ENCODE measurements at regions not wholly inside any gene's neighbourhood (a gene's known extent, or its start where the extent isn't known, plus 50 kb on each side); places are given as distances from the start of the nearest gene placed in this dataset.

DNA sequence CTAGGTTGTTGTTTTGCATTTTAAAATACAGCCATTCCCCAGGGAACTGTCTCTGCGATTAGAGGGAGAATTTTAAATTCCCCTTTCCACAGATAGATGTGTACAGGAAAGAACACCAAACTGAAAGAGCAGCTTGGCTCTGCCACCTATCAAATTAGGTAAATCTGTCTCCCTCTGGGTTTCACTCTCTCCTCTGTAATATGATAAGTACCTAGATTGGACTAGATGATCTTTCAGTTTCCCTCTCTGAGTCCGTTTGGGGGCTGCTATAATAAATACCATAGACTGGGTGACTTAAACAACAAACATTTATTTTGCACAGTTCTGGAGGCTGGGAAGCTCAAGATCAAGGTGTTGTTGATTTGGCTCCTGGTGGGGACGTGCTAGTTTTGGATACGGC is 186.0 kb downstream of the KIF20B start:
- Mint-ChIP-seq H3K27me3 (ENCODE audit: insufficient read depth) (no peaks in the 10 kb centered on the region), H3K36me3 (ENCODE audit: low read depth) (no peaks in the 10 kb centered on the region), H3K27ac (no peak overlapping the region), H3K4me3 (no peak overlapping the region), H3K4me1 (peaks cover 13% of the 10 kb centered on the region), H3K9me3 (peaks cover 5% of the 10 kb centered on the region)
- DNase-seq: no peak
- Histone ChIP-seq H3K27me3 (ENCODE audit: control insufficient read depth, insufficient read depth, low read length, poor library complexity, severe bottlenecking) (no peaks in the 10 kb centered on the region), H3K4me3 (ENCODE audit: low read length) (no peak overlapping the region), H3K9me3 (ENCODE audit: control insufficient read depth, low read length) (no peaks in the 10 kb centered on the region), H3K27ac (ENCODE audit: low read depth, low read length) (no peak overlapping the region), H3K4me1 (ENCODE audit: control insufficient read depth, insufficient read depth, low read length) (no peaks in the 10 kb centered on the region), H3K36me3 (ENCODE audit: control insufficient read depth, insufficient read depth, low read length) (no peaks in the 10 kb centered on the region), H3K9ac (ENCODE audit: extremely low read depth, low read length, poor library complexity, severe bottlenecking) (no peak overlapping the region)
- TF ChIP-seq, protein P1, sequence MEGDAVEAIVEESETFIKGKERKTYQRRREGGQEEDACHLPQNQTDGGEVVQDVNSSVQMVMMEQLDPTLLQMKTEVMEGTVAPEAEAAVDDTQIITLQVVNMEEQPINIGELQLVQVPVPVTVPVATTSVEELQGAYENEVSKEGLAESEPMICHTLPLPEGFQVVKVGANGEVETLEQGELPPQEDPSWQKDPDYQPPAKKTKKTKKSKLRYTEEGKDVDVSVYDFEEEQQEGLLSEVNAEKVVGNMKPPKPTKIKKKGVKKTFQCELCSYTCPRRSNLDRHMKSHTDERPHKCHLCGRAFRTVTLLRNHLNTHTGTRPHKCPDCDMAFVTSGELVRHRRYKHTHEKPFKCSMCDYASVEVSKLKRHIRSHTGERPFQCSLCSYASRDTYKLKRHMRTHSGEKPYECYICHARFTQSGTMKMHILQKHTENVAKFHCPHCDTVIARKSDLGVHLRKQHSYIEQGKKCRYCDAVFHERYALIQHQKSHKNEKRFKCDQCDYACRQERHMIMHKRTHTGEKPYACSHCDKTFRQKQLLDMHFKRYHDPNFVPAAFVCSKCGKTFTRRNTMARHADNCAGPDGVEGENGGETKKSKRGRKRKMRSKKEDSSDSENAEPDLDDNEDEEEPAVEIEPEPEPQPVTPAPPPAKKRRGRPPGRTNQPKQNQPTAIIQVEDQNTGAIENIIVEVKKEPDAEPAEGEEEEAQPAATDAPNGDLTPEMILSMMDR (conservative IDR thresholded peaks at IDR 0.05): no peak
- 74 to 100% methylated on average over 1 to 4 of the region's 4 CpGs for WGBS, 2 experiments (ENCODE audit: insufficient coverage in 1 of 2, insufficient read length in 1 of 2)

DNA sequence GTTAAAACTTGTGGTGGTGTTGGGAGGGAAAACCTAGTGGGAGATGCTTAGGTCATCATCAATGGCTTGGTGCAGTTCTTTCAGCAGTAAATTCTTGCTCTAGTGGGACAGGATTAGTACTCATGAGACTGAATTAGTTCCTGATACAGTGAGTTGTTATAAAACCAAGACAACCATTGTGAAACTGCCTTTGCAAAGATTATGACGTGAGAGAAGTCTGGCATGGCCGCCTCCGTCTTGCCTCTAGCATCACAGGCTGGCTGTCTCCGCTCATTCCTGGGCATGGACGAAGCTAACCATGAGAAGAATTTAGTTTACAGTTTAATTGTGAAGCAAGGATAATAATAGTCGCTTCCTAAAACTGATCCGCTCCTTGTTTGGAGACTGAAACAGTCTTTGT is 186.4 kb downstream of the KIF20B start:
- Mint-ChIP-seq H3K9me3 (peaks cover under 1% of the 10 kb centered on the region), H3K4me3 (no peak overlapping the region), H3K27ac (no peak overlapping the region), H3K27me3 (ENCODE audit: insufficient read depth) (no peaks in the 10 kb centered on the region), H3K36me3 (ENCODE audit: low read depth) (no peaks in the 10 kb centered on the region), H3K4me1 (peaks cover 13% of the 10 kb centered on the region)
- no peak overlapping the region for H3K4me3 ChIP-seq (ENCODE audit: low read length)
- no peak overlapping the region for H3K9ac ChIP-seq (ENCODE audit: extremely low read depth, low read length, poor library complexity, severe bottlenecking)
- no peaks in the 10 kb centered on the region for H3K9me3 ChIP-seq (ENCODE audit: control insufficient read depth, low read length)
- no peaks in the 10 kb centered on the region for H3K27me3 ChIP-seq (ENCODE audit: control insufficient read depth, insufficient read depth, low read length, poor library complexity, severe bottlenecking)
- 64 to 68% methylated on average over 7 of the region's 7 CpGs for WGBS, 2 experiments (ENCODE audit: insufficient coverage in 1 of 2, insufficient read length in 1 of 2)
- DNase-seq: no peak
- TF ChIP-seq, protein P1 (conservative IDR thresholded peaks at IDR 0.05): no peak
- no peaks in the 10 kb centered on the region for H3K36me3 ChIP-seq (ENCODE audit: control insufficient read depth, insufficient read depth, low read length)
- no peak overlapping the region for H3K27ac ChIP-seq (ENCODE audit: low read depth, low read length)
- H3K4me1 ChIP-seq (ENCODE audit: control insufficient read depth, insufficient read depth, low read length): no peaks in the 10 kb centered on the region

DNA sequence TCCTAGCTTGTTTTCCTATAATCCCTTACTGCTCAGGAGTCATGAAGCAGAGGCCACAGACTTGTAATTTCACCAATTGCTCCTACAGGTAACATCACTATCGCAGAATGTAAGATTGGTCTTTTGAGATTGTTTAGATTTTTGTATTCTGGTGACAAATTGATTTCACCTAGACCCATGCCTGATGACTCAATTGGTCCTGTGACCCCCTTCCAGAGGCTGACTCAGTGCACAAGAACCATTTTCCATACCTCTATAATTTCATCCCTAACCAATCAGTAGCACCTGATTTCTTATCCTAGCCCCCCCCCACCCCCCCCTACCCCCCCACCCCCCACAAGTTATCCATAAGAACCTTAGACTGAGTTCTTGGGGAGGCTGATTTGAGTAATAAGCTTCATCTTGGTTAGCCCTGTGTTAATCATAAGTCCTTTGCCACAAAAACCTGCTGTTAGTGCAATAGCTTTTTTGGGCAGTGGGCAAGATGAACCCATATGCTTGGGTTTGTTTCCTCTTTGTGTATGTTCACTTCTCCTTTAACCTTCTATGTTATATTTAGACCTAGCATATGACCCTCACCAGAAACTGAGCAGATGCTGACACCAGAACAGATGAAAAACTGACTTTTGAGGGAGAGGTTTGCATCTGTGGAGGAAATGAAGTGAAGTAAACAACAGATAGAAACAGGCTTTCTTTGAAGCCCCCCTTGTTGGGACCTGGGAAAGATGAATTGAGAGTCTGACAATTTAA is 187.1 kb downstream of the KIF20B start:
- 100% methylated on average over 1 of the region's 1 CpG; no CpG with 5 or more reads in 1 of the 2 experiments for WGBS, 2 experiments (ENCODE audit: insufficient coverage in 1 of 2, insufficient read length in 1 of 2)
- no peak overlapping the region for H3K4me3 ChIP-seq (ENCODE audit: low read length)
- no peaks in the 10 kb centered on the region for H3K4me1 ChIP-seq (ENCODE audit: control insufficient read depth, insufficient read depth, low read length)
- H3K9ac ChIP-seq (ENCODE audit: extremely low read depth, low read length, poor library complexity, severe bottlenecking): no peak overlapping the region
- H3K9me3 Mint-ChIP-seq: no peaks in the 10 kb centered on the region
- H3K9me3 ChIP-seq (ENCODE audit: control insufficient read depth, low read length): no peaks in the 10 kb centered on the region
- no peaks in the 10 kb centered on the region for H3K27me3 Mint-ChIP-seq (ENCODE audit: insufficient read depth)
- no peak overlapping the region for H3K27ac ChIP-seq (ENCODE audit: low read depth, low read length)
- TF ChIP-seq, protein P1 (conservative IDR thresholded peaks at IDR 0.05): no peak
- H3K4me1 Mint-ChIP-seq: peaks cover 13% of the 10 kb centered on the region
- H3K27ac Mint-ChIP-seq: no peak overlapping the region
- DNase-seq: no peak
- no peaks in the 10 kb centered on the region for H3K36me3 Mint-ChIP-seq (ENCODE audit: low read depth)
- no peaks in the 10 kb centered on the region for H3K36me3 ChIP-seq (ENCODE audit: control insufficient read depth, insufficient read depth, low read length)
- no peak overlapping the region for H3K4me3 Mint-ChIP-seq
- no peaks in the 10 kb centered on the region for H3K27me3 ChIP-seq (ENCODE audit: control insufficient read depth, insufficient read depth, low read length, poor library complexity, severe bottlenecking)
